B cell (primary cell): ENCODE measurements at regions not wholly inside any gene's neighbourhood (a gene's known extent, or its start where the extent isn't known, plus 50 kb on each side); places are given as distances from the start of the nearest gene placed in this dataset.

ENCODE experiments used
- ATAC-seq: fragments of 200-7000 bp; cut with Tn5 transposase; one replicate; pipeline ENCODE4 v1.10.0; 2021; ENCODE audit warnings: low read depth, mild to moderate bottlenecking, moderate number of reproducible peaks, moderate library complexity
- CTCF ChIA-PET: fragments of 350-600 bp; sonication (Branson Sonifier 250); formaldehyde crosslinking; loops from one replicate; lab custom pipeline; 2021; ENCODE audit warnings: antibody characterized with exemption, inconsistent platforms; lab: Charles Lee
- POLR2A ChIA-PET: fragments of 350-600 bp; sonication (Branson Sonifier 250); formaldehyde crosslinking; loops from one replicate; lab custom pipeline; 2021; ENCODE audit warnings: antibody characterized with exemption; lab: Charles Lee
- DNase-seq: peaks from one replicate; pipeline ENCODE4 v3.0.0; 2013
- H2AFZ ChIP-seq: 2 replicates; pipeline ENCODE4 v1.6.1; 2012; ENCODE audit warnings: mild to moderate bottlenecking, low read depth, low read length; ENCODE audit not compliant: insufficient read depth, poor library complexity, severe bottlenecking
- H3K27ac ChIP-seq, 2 donors: 1 replicate in 1 of 2; 2 replicates in 1 of 2; pipeline ENCODE4 v1.5.1; 2012 to 2013; ENCODE audit warnings: low read length in 2 of 2, mild to moderate bottlenecking in 2 of 2, moderate library complexity in 1 of 2
- H3K27me3 ChIP-seq, 4 experiments: fragments of 200-600 bp in 1 of 4; sonication (generic) in 1 of 4; replicated peaks in 1 of 4; 1 replicate in 2 of 4; 2 replicates in 2 of 4; pipeline versions ENCODE4 v1.6.1 to v1.7.0; 2013 to 2016; ENCODE audit warnings: low read length in 3 of 4, mild to moderate bottlenecking in 2 of 4, mixed read lengths in 1 of 4, moderate library complexity in 1 of 4; ENCODE audit not compliant: insufficient read depth in 4 of 4, control insufficient read depth in 3 of 4; ENCODE audit errors: control extremely low read depth in 1 of 4
- H3K36me3 ChIP-seq, 2 experiments: replicated peaks in 1 of 2; 1 replicate in 1 of 2; 2 replicates in 1 of 2; pipeline versions ENCODE4 v1.6.1 to v1.7.1; 2013; ENCODE audit warnings: low read length in 1 of 2; ENCODE audit not compliant: insufficient read depth in 2 of 2, control insufficient read depth in 1 of 2; ENCODE audit errors: control extremely low read depth in 1 of 2, extremely low read depth in 1 of 2
- H3K4me1 ChIP-seq, 2 donors: fragments of 200-600 bp in 1 of 2; sonication (generic) in 1 of 2; 1 replicate in 1 of 2; 2 replicates in 1 of 2; pipeline versions ENCODE4 v1.5.1 to v1.6.1; 2013 to 2017; ENCODE audit warnings: low read length in 2 of 2; ENCODE audit not compliant: control insufficient read depth in 2 of 2, insufficient read depth in 2 of 2
- H3K4me2 ChIP-seq: replicated peaks from 2 replicates; pipeline ENCODE3; 2012; ENCODE audit warnings: mild to moderate bottlenecking, low read depth, low read length; ENCODE audit not compliant: poor library complexity, severe bottlenecking
- H3K4me3 ChIP-seq, 5 experiments: fragments of 200-600 bp in 1 of 5; sonication (generic) in 1 of 5; 1 replicate in 3 of 5; 2 replicates in 2 of 5; pipeline versions ENCODE4 v1.5.1 to v1.7.0; 2011 to 2016; ENCODE audit warnings: low read length in 4 of 5, mild to moderate bottlenecking in 4 of 5, low read depth in 2 of 5, control low read depth in 1 of 5, moderate library complexity in 1 of 5; ENCODE audit not compliant: insufficient read depth in 1 of 5; ENCODE audit errors: control extremely low read depth in 1 of 5, extremely low read depth in 1 of 5
- H3K79me2 ChIP-seq: fragments of 200-600 bp; sonication (generic); one replicate; pipeline ENCODE4 v1.6.0; 2016; ENCODE audit warnings: low read length; ENCODE audit not compliant: control insufficient read depth, insufficient read depth
- H3K9ac ChIP-seq: fragments of 200-600 bp; sonication (generic); 2 replicates; pipeline ENCODE4 v1.6.1; 2017; ENCODE audit warnings: mild to moderate bottlenecking, low read length, moderate library complexity
- H3K9me3 ChIP-seq, 3 donors: one replicate each; pipeline versions ENCODE4 v1.6.1 to v1.7.1; 2013; ENCODE audit warnings: low read length in 2 of 3; ENCODE audit not compliant: control insufficient read depth in 2 of 3, insufficient read depth in 1 of 3; ENCODE audit errors: control extremely low read depth in 1 of 3
- H4K20me1 ChIP-seq: 2 replicates; pipeline ENCODE4 v1.6.0; 2012; ENCODE audit warnings: mild to moderate bottlenecking, low read length; ENCODE audit not compliant: insufficient read depth, control insufficient read depth, poor library complexity, severe bottlenecking
- H3K27ac Mint-ChIP-seq: one replicate; pipeline ENCODE4 v1.8.0; 2021; ENCODE audit warnings: mixed read lengths
- H3K27me3 Mint-ChIP-seq: one replicate; pipeline ENCODE4 v1.8.0; 2021; ENCODE audit warnings: mixed read lengths
- H3K4me1 Mint-ChIP-seq: one replicate; pipeline ENCODE4 v1.8.0; 2021; ENCODE audit warnings: mixed read lengths
- H3K4me3 Mint-ChIP-seq: one replicate; pipeline ENCODE4 v1.8.0; 2021; ENCODE audit warnings: mixed read lengths
- H3K9me3 Mint-ChIP-seq: one replicate; pipeline ENCODE4 v1.8.0; 2022; ENCODE audit warnings: mixed read lengths; ENCODE audit not compliant: insufficient read depth
- EZH2 ChIP-seq: IDR thresholded peaks from 2 replicates; pipeline ENCODE4 v1.6.1; 2012; ENCODE audit warnings: borderline replicate concordance, low read depth, mild to moderate bottlenecking, moderate library complexity, low read length; ENCODE audit not compliant: insufficient read depth, poor library complexity, severe bottlenecking
- WGBS: methylation state at CpG from one replicate; pipeline ENCODE4 v1.1.5; 2013; ENCODE audit warnings: missing lambda C conversion rate; ENCODE audit not compliant: insufficient coverage; 5-methylcytosine and 5-hydroxymethylcytosine counted together
- intact Hi-C: fragments of 100-400 bp; cut with micrococcal nuclease; formaldehyde crosslinking; loops from one replicate; pipeline ENCODE4 v1.10.0; 2022
- TF ChIP-seq, protein P1 (sequence below): fragments of 200-600 bp; IDR thresholded peaks from one replicate; pipeline ENCODE4 v1.8.0; 2022; ENCODE audit warnings: antibody characterized with exemption, mild to moderate bottlenecking

DNA sequence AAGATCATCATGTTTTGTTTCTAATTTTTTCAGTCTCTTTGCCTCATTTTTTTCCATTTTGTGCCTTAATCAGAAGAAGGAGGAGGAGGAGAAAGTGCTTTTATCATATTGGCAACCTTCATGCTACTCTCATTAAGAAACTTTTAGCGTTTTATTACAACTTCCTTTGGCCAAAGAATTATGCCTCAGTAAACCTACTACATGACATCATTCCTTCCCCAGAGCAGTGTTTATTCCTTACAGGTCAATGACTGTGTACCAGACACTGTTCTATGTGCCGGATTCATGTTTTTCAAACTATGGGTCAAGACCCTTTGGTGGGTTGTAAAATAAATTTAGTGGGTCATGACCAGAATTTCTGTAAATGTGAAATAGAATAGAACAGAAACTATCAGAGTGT is 110.4 kb downstream of the SLC30A10 start:
- ATAC-seq (no peak), DNase-seq (no peak)
- Histone ChIP-seq H3K4me3 (no peak overlapping the region), H3K36me3 (no peaks in the 10 kb centered on the region), H3K4me2 (no peak overlapping the region), H3K27ac (no peak overlapping the region), H2AFZ (no peak overlapping the region), H3K9me3 (no peaks in the 10 kb centered on the region), H3K4me1 (no peaks in the 10 kb centered on the region), H3K27me3 (peaks cover 0 to 4% (median 0%) of the 10 kb centered on the region in 4 experiments), H3K79me2 (no peaks in the 10 kb centered on the region), H3K9ac (no peak overlapping the region), H4K20me1 (no peaks in the 10 kb centered on the region)
- Mint-ChIP-seq H3K4me3 (no peak overlapping the region), H3K27ac (no peak overlapping the region), H3K27me3 (peaks cover 38% of the 10 kb centered on the region), H3K9me3 (no peaks in the 10 kb centered on the region), H3K4me1 (no peaks in the 10 kb centered on the region)
- CTCF ChIA-PET: no interaction called here
- intact Hi-C loops: no loop called here
- WGBS: 67% methylated on average over 1 of the region's 2 CpGs
- POLR2A ChIA-PET: no interaction called here
- TF ChIP-seq, protein P1, sequence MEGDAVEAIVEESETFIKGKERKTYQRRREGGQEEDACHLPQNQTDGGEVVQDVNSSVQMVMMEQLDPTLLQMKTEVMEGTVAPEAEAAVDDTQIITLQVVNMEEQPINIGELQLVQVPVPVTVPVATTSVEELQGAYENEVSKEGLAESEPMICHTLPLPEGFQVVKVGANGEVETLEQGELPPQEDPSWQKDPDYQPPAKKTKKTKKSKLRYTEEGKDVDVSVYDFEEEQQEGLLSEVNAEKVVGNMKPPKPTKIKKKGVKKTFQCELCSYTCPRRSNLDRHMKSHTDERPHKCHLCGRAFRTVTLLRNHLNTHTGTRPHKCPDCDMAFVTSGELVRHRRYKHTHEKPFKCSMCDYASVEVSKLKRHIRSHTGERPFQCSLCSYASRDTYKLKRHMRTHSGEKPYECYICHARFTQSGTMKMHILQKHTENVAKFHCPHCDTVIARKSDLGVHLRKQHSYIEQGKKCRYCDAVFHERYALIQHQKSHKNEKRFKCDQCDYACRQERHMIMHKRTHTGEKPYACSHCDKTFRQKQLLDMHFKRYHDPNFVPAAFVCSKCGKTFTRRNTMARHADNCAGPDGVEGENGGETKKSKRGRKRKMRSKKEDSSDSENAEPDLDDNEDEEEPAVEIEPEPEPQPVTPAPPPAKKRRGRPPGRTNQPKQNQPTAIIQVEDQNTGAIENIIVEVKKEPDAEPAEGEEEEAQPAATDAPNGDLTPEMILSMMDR: no peak
- TF ChIP-seq EZH2: no peak

DNA sequence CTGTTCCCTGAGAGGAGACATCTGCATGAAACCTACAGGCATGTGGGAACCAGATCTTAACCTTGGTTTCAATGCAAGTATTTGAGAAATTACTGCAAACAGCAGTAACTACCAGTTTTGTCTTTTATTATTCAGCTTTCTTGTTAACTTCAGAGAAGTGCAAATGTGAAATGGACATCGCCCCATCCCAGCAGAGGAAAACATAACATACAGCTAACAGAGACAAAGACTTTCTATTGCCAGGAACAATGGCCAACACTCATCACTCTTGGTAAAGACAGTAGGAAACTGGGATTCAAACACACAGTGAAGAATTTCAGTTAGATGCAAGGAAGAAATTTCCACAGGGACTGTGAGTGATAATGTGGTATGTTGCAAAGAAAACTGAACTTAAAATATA is 115.1 kb downstream of the SLC30A10 start:
- ATAC-seq: no peak
- no peak overlapping the region for H3K27ac Mint-ChIP-seq
- Histone ChIP-seq H3K36me3 (no peaks in the 10 kb centered on the region), H3K4me2 (no peak overlapping the region), H3K79me2 (no peaks in the 10 kb centered on the region), H3K27ac (no peak overlapping the region), H2AFZ (no peak overlapping the region), H3K27me3 (peaks cover 0 to 4% (median 1%) of the 10 kb centered on the region in 4 experiments), H3K9me3 (no peaks in the 10 kb centered on the region), H3K4me3 (no peak overlapping the region), H4K20me1 (no peaks in the 10 kb centered on the region), H3K9ac (no peak overlapping the region), H3K4me1 (no peaks in the 10 kb centered on the region)
- H3K4me1 Mint-ChIP-seq: no peaks in the 10 kb centered on the region
- TF ChIP-seq EZH2: no peak
- TF ChIP-seq, protein P1: no peak
- WGBS: no CpG with 5 or more reads among the region's 1 CpG
- intact Hi-C loops: no loop called here
- ChIA-PET CTCF (interaction anchor here (0.5 to 1.9 kb wide), 4 partner anchors 9 to 1484 kb away, joined by 3 to 9 read pairs (median 4); no protein-coding TSS in a partner anchor), POLR2A (no interaction called here)
- H3K9me3 Mint-ChIP-seq: no peaks in the 10 kb centered on the region
- H3K4me3 Mint-ChIP-seq: no peak overlapping the region
- DNase-seq: no peak
- peaks cover 48% of the 10 kb centered on the region for H3K27me3 Mint-ChIP-seq
